HepG2 (cell line): ENCODE measurements at regions not wholly inside any gene's neighbourhood (a gene's known extent, or its start where the extent isn't known, plus 50 kb on each side); places are given as distances from the start of the nearest gene placed in this dataset.

Experiments used
- ATAC-seq: fragments of 200-7000 bp; cut with Tn5 transposase; 3 replicates; pipeline ENCODE4 v1.9.1; 2020; ENCODE audit warnings: mild to moderate bottlenecking, moderate library complexity
- BruUV-seq: library from RNA; stranded (reverse); fragments of 400-500 nt; replicated peaks from 2 replicates; lab custom pipeline; 2021; lab: Mats Ljungman, UMichigan
- CTCF ChIA-PET: fragments of 300-600 bp; formaldehyde crosslinking; extraction: SDS; loops from one replicate; lab custom pipeline; 2021; ENCODE audit warnings: low total read pairs, inconsistent platforms, low intra/inter-chr PET ratio; lab: Yijun Ruan, JAX
- POLR2A ChIA-PET: fragments of 350-600 bp; sonication (Branson Sonifier 250); formaldehyde crosslinking; loops from one replicate; lab custom pipeline; 2020; ENCODE audit warnings: antibody characterized with exemption, inconsistent platforms; lab: Yijun Ruan, JAX
- DNase-seq: peaks from one replicate; pipeline ENCODE4 v3.0.0-alpha.2; 2015; ENCODE audit warnings: low spot score
- FAIRE-seq: peaks from 3 replicates; lab custom pipeline; 2011; peaks lifted over from hg19 to GRCh38; lab: Jason Lieb, UNC
- H2AFZ ChIP-seq: one replicate; pipeline ENCODE4 v1.6.1; 2011; ENCODE audit warnings: low read length, inconsistent platforms
- H3K27ac ChIP-seq: fragments of 300-600 bp; 3 replicates; pipeline ENCODE4 v1.8.0; 2011; ENCODE audit warnings: mixed run types, mild to moderate bottlenecking, mixed read lengths, low read length, inconsistent platforms; ENCODE audit not compliant: insufficient read depth; ENCODE audit errors: extremely low read length
- H3K27me3 ChIP-seq, 2 experiments: fragments of 200-600 bp in 1 of 2; 2 replicates in 1 of 2; 3 replicates in 1 of 2; pipeline versions ENCODE4 v1.6.0 to v1.8.0; 2011; ENCODE audit warnings: low read length in 2 of 2, mild to moderate bottlenecking in 2 of 2, moderate library complexity in 2 of 2, inconsistent platforms in 1 of 2; ENCODE audit not compliant: insufficient read depth in 2 of 2, control insufficient read depth in 1 of 2
- H3K36me3 ChIP-seq, 2 experiments: fragments of 200-600 bp in 1 of 2; replicated peaks in 1 of 2; 2 replicates in 1 of 2; 3 replicates in 1 of 2; pipeline versions ENCODE4 v1.5.1 to v1.8.0; 2011; ENCODE audit warnings: low read length in 2 of 2, inconsistent platforms in 1 of 2; ENCODE audit not compliant: insufficient read depth in 2 of 2, control insufficient read depth in 1 of 2
- H3K4me1 ChIP-seq: 2 replicates; pipeline ENCODE4 v1.5.1; 2012; ENCODE audit warnings: low read length, inconsistent platforms; ENCODE audit not compliant: insufficient read depth
- H3K4me2 ChIP-seq: 2 replicates; pipeline ENCODE4 v1.6.0; 2011; ENCODE audit warnings: low read depth, low read length, inconsistent platforms
- H3K4me3 ChIP-seq, 3 experiments: fragments of 200-600 bp in 1 of 3; sonication (generic), shearing (Covaris generic) in 1 of 3; replicated peaks in 1 of 3; 2 replicates each; pipeline ENCODE4 v1.5.1; 2011 to 2016; ENCODE audit warnings: low read length in 3 of 3, inconsistent platforms in 2 of 3, low read depth in 2 of 3, mild to moderate bottlenecking in 2 of 3, control low read depth in 1 of 3, mixed read lengths in 1 of 3; ENCODE audit not compliant: insufficient read depth in 1 of 3
- H3K79me2 ChIP-seq: one replicate; pipeline ENCODE4 v1.6.1; 2011; ENCODE audit warnings: low read length, inconsistent platforms; ENCODE audit not compliant: insufficient read depth
- H3K9ac ChIP-seq: 2 replicates; pipeline ENCODE4 v1.6.0; 2011; ENCODE audit warnings: mild to moderate bottlenecking, low read depth, low read length, inconsistent platforms; ENCODE audit not compliant: insufficient read depth
- H3K9me3 ChIP-seq: 2 replicates; pipeline ENCODE4 v1.5.1; 2012; ENCODE audit warnings: mild to moderate bottlenecking, low read length
- H4K20me1 ChIP-seq: 2 replicates; pipeline ENCODE4 v1.6.0; 2011; ENCODE audit warnings: inconsistent platforms, mild to moderate bottlenecking, low read length, moderate library complexity; ENCODE audit not compliant: insufficient read depth
- AGO2 ChIP-seq: fragments of 200-400 bp; formaldehyde crosslinking; optimal IDR thresholded peaks from 2 replicates; pipeline ENCODE3; 2017; ENCODE audit warnings: mild to moderate bottlenecking, low read depth, low read length, moderate library complexity
- CENPT ChIP-seq: sonication (generic); formaldehyde crosslinking; IDR thresholded peaks from 2 replicates; pipeline ENCODE4 v1.8.0; 2022; ENCODE audit warnings: low read depth, mild to moderate bottlenecking, moderate library complexity, missing genetic modification reagents
- CREB1 ChIP-seq, 2 experiments: fragments of 450-650 bp in 1 of 2; IDR thresholded peaks; 2 replicates each; pipeline ENCODE4 v1.6.1; 2016 to 2017; ENCODE audit warnings: control low read depth in 1 of 2, mild to moderate bottlenecking in 1 of 2, missing compliant biosample characterization in 1 of 2, missing genetic modification characterization in 1 of 2
- GFI1 ChIP-seq: sonication (generic); formaldehyde crosslinking; IDR thresholded peaks from 2 replicates; pipeline ENCODE4 v1.5.0; 2020; ENCODE audit warnings: missing genetic modification reagents, mild to moderate bottlenecking, borderline replicate concordance
- RORA ChIP-seq: sonication (generic); formaldehyde crosslinking; IDR thresholded peaks from 2 replicates; pipeline ENCODE4 v1.5.0; 2020; ENCODE audit warnings: mild to moderate bottlenecking, missing genetic modification reagents, moderate library complexity
- SIX1 ChIP-seq: sonication (generic); formaldehyde crosslinking; IDR thresholded peaks from 2 replicates; pipeline ENCODE4 v1.4.0; 2020; ENCODE audit warnings: missing genetic modification reagents, borderline replicate concordance
- SNRNP70 ChIP-seq: fragments of 200-400 bp; formaldehyde crosslinking; IDR thresholded peaks from 2 replicates; pipeline ENCODE4 v1.6.1; 2017; ENCODE audit warnings: mild to moderate bottlenecking, low read depth, low read length, moderate library complexity
- ZBTB25 ChIP-seq: IDR thresholded peaks from 2 replicates; pipeline ENCODE4 v1.6.1; 2018; ENCODE audit warnings: missing genetic modification reagents
- ZHX2 ChIP-seq, 2 experiments: sonication (generic) in 1 of 2; formaldehyde crosslinking in 1 of 2; IDR thresholded peaks; 2 replicates each; pipeline versions ENCODE4 v1.6.1 to v1.9.0; 2014 to 2022; ENCODE audit warnings: antibody characterized with exemption in 1 of 2, borderline replicate concordance in 1 of 2, inconsistent platforms in 1 of 2, low read depth in 1 of 2, missing genetic modification reagents in 1 of 2
- ZKSCAN5 ChIP-seq: sonication (generic); formaldehyde crosslinking; IDR thresholded peaks from 2 replicates; pipeline ENCODE4 v1.5.1; 2020; ENCODE audit warnings: mild to moderate bottlenecking, missing genetic modification reagents
- ZNF24 ChIP-seq: fragments of 450-650 bp; IDR thresholded peaks from 2 replicates; pipeline ENCODE4 v1.6.1; 2017; ENCODE audit warnings: antibody characterized with exemption, mild to moderate bottlenecking
- ZNF503 ChIP-seq: sonication (generic); formaldehyde crosslinking; IDR thresholded peaks from 2 replicates; pipeline ENCODE4 v1.4.0; 2020; ENCODE audit warnings: missing genetic modification reagents
- ZNF577 ChIP-seq: sonication (generic); formaldehyde crosslinking; IDR thresholded peaks from 2 replicates; pipeline ENCODE4 v1.4.0; 2020; ENCODE audit warnings: mild to moderate bottlenecking, low read depth, missing genetic modification reagents, borderline replicate concordance
- ZNF614 ChIP-seq: IDR thresholded peaks from 2 replicates; pipeline ENCODE4 v1.6.1; 2018; ENCODE audit warnings: missing biosample characterization, missing genetic modification reagents, inconsistent platforms, borderline replicate concordance
- WGBS: methylation state at CpG from one replicate; pipeline ENCODE4 v1.1.6; 2017; ENCODE audit warnings: low lambda C conversion rate; 5-methylcytosine and 5-hydroxymethylcytosine counted together
- in situ Hi-C: cut with HindIII; loops from 2 replicates; pipeline ENCODE4 v1.10.0; 2017; ENCODE audit warnings: low pct_unique_long_range_greater_than_20kb; ENCODE audit not compliant: extremely low pct_ligation_motif_present
- intact Hi-C: fragments of 100-400 bp; cut with micrococcal nuclease; formaldehyde crosslinking; loops from one replicate; pipeline ENCODE4 v1.10.0; 2022; ENCODE audit not compliant: unreplicated experiment

- no peaks in the 10 kb centered on the region for H3K36me3 ChIP-seq
- H3K4me3 ChIP-seq: no peak overlapping the region
- H2AFZ ChIP-seq: no peak overlapping the region
- in situ Hi-C loops (no loop called here), intact Hi-C loops (no loop called here)
- TF ChIP-seq ZNF614 (CRISPR knock-in tag) (no peak), CREB1 (IDR thresholded peaks at IDR 0.05) (no peak), CREB1 (CRISPR knock-in tag; IDR thresholded peaks at IDR 0.05) (no peak), ZNF503 (CRISPR knock-in tag) (no peak), SNRNP70 (no peak), AGO2 (no peak), RORA (CRISPR knock-in tag) (no peak), ZKSCAN5 (no peak), CENPT (no peak), ZHX2 (IDR thresholded peaks at IDR 0.05; ENCODE audit: low read depth) (no peak), ZHX2 (CRISPR knock-in tag; IDR thresholded peaks at IDR 0.05; ENCODE audit: borderline replicate concordance) (no peak), ZNF24 (no peak), ZBTB25 (CRISPR knock-in tag) (no peak), GFI1 (CRISPR knock-in tag) (no peak), ZNF577 (CRISPR knock-in tag) (no peak), SIX1 (CRISPR knock-in tag) (no peak)
- DNase-seq: no peak
- no peaks in the 10 kb centered on the region for H3K27me3 ChIP-seq
- no peaks in the 10 kb centered on the region for H3K4me1 ChIP-seq
- FAIRE-seq: no peak
- 3% methylated on average over 3 of the region's 3 CpGs for WGBS
- ChIA-PET POLR2A (no interaction called here), CTCF (no interaction called here)
- H4K20me1 ChIP-seq: no peaks in the 10 kb centered on the region
- no peak for ATAC-seq
- BruUV-seq: no TSS peak
- no peak overlapping the region for H3K27ac ChIP-seq
- H3K9me3 ChIP-seq: no peaks in the 10 kb centered on the region
- H3K4me2 ChIP-seq: no peak overlapping the region
- H3K9ac ChIP-seq: no peak overlapping the region
- H3K79me2 ChIP-seq: no peaks in the 10 kb centered on the region
These were observed 292.3 kb downstream of the ANKRD50 start for GRCh38 chr4:124420166-124420695.
